C4-2B (cell line): ENCODE measurements at regions not wholly inside any gene's neighbourhood (a gene's known extent, or its start where the extent isn't known, plus 50 kb on each side); places are given as distances from the start of the nearest gene placed in this dataset.

Experiments used
- CTCF ChIP-seq: fragments of 450-650 bp; conservative IDR thresholded peaks from 2 replicates; pipeline ENCODE4 v1.5.1; 2017; ENCODE audit warnings: mild to moderate bottlenecking
- ZFX ChIP-seq: fragments of 450-650 bp; IDR thresholded peaks from 2 replicates; pipeline ENCODE4 v1.6.1; 2017

DNA sequence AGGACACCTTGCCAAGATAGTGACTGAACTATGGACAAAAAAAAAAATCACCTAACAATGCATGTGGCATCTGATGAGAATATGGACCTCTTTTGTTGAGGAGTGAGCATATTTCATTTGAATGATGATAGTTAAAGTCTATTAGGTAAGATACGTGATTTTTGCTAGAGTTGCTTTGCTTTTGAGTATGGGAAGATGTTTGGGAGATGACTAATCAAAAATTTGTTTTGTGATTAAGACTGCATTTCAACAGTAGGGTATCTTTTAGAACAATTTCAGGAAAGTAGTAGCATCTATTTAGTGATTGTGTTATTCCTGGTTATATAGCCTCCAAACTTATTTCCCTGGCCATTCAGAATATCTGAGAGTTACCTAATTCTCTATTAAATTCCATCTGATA is 878.6 kb upstream of the CITED2 start:
- no peak for TF ChIP-seq CTCF
- no peak for TF ChIP-seq ZFX
